ENCODE measurements at regions not wholly inside any gene's neighbourhood (a gene's known extent, or its start where the extent isn't known, plus 50 kb on each side); places are given as distances from the start of the nearest gene placed in this dataset.
"Not testable (repeated sequence)": the region's sequence is repeated elsewhere in the genome, so short reads cannot be mapped to it uniquely, and the experiment has no call there.

DNA sequence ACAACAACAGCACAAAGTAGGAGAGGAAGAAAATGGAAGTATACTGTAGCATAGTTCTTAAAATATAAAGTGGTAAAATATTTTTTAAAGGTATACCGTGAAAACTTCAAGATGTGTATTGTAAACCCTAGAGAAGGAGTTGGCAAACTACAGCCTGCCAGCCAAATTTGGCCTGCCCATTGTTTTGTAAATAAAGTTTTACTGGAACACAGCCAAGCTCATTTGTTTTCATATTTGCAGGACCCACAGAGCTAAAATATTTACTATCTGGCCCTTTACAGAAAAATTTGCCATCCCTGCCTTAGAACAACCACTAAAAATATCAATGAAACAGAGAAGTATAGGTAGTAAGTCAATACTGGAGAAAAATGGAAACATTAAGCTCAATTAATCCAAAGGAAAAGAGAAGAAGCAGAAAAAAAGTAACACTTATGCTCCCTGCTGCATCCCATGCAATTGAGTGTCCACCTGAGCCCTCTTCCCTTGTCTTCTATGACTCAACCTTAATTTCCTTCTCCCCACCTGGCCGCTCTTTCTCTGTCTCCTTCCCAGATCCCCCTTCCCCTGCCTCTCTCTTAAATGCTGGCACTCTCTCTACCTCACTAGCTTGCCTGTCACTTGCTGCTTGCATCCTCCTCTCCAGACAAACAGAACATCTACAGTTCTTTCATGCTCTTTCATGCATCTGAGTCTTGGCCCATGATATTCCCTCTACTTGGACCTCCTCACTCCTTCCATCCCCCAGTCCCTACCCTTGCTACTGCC is 50.6 kb upstream of the FER start:
- Mint-ChIP-seq H3K9me3 (no peaks in the 10 kb centered on the region), H3K27me3 (peaks cover 12% of the 10 kb centered on the region), H3K4me1 (no peaks in the 10 kb centered on the region), H3K27ac (no peak overlapping the region), H3K4me3 (no peak overlapping the region), H3K36me3 (ENCODE audit: low read depth) (no peaks in the 10 kb centered on the region)
- POLR2A ChIA-PET: no interaction called here
- no peak for DNase-seq
- CTCF ChIA-PET: no interaction called here

DNA sequence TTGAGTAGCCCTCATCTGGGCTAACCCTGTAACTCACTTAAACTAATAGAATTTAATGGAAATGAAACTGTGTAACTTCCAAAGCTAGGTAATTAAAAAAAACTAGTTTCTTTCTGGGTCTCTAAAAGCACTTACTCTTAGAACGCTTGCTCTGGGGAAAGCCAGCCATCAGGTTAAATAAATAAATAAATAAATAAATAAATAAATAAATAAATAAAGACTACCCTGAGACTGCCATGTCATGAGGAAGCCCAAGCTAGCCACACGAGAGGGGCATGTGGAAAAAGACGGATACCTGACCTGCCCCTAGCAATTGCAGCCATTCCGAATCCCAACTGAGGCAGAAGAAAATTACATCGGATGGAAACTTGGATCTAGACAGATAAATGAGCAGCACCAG is 51.3 kb upstream of the FER start:
- no peak for DNase-seq
- H3K4me1 Mint-ChIP-seq: no peaks in the 10 kb centered on the region
- ChIA-PET CTCF (no interaction called here), POLR2A (no interaction called here)
- no peak overlapping the region for H3K27ac Mint-ChIP-seq
- peaks cover 11% of the 10 kb centered on the region for H3K27me3 Mint-ChIP-seq
- no peaks in the 10 kb centered on the region for H3K36me3 Mint-ChIP-seq (ENCODE audit: low read depth)
- no peaks in the 10 kb centered on the region for H3K9me3 Mint-ChIP-seq
- H3K4me3 Mint-ChIP-seq: no peak overlapping the region

DNA sequence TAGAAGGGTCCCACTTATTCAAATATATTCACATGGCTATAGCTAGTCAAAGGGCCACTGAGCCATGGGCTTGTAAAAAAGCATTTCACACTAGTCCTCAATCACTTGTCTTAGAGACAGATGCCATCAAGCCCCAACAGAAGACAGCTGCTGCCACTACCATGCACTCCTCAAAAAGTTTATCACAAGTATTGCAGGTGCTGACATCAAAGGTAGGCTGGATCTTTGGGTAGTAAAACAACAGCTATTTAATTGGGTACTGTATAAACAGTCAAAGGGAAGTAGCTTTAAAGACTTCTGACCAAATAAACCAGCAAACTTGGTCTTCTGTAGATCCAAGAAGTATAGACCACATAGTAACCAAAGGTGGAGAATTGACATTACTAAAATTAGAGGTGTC is 59.2 kb upstream of the FER start:
- Mint-ChIP-seq H3K36me3 (ENCODE audit: low read depth) (no peaks in the 10 kb centered on the region), H3K9me3 (no peaks in the 10 kb centered on the region), H3K27ac (no peak overlapping the region), H3K27me3 (no peaks in the 10 kb centered on the region), H3K4me1 (peaks cover 2% of the 10 kb centered on the region), H3K4me3 (no peak overlapping the region)
- DNase-seq: no peak
- ChIA-PET POLR2A (no interaction called here), CTCF (no interaction called here)

DNA sequence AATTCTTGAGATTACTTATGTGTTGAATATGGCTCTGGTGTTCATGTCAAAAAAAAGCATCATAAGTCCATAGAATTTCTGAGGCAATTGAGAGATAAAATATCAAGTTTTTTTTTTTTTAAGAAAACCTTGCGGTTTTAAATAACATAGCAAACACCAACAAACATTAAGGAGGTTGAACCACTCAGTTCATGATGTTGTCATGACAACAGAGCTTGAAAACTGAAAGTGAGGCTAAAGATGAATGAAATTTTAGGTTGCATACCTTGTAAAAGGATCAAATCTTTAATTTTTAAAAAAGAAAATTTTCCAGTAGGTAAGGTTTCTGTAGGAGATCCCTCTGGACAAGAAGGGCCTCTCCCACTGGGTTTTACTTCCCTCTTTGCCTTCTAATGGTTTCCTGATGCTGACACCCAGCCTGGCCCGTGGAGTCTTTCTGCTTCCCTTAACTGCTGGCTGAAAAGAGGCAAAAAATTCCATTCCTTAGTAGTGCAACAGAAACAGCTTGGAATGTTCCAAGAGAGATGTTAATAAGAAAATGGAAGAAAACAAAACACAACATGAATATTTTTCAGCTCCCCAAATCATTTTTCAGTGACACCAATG is 60.0 kb upstream of the FER start:
- Mint-ChIP-seq H3K9me3 (no peaks in the 10 kb centered on the region), H3K27ac (no peak overlapping the region), H3K4me3 (no peak overlapping the region), H3K27me3 (no peaks in the 10 kb centered on the region), H3K36me3 (ENCODE audit: low read depth) (no peaks in the 10 kb centered on the region), H3K4me1 (peaks cover 2% of the 10 kb centered on the region)
- no peak for DNase-seq
- ChIA-PET CTCF (no interaction called here), POLR2A (no interaction called here)

DNA sequence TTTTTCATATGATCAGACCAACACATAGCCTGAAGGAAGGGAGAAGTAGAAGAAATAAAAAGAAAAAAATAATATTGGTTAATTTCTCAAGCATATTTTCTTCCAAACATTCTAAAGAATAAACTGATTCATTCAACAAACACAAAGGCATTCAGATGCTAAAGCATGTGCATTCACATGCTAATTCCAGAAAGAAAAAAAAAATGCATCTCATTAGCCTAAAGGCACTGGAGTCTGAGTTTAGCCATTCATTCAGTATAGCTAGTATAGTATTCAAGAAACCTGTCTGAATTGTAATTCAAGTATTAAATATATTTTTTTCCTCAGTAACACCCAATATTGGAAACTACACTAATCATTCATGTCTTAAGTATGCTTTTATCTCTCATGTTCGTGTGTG is 61.0 kb upstream of the FER start:
- ChIA-PET CTCF (no interaction called here), POLR2A (no interaction called here)
- H3K9me3 Mint-ChIP-seq: no peaks in the 10 kb centered on the region
- no peaks in the 10 kb centered on the region for H3K36me3 Mint-ChIP-seq (ENCODE audit: low read depth)
- no peak overlapping the region for H3K4me3 Mint-ChIP-seq
- no peaks in the 10 kb centered on the region for H3K27me3 Mint-ChIP-seq
- H3K4me1 Mint-ChIP-seq: peaks cover 2% of the 10 kb centered on the region
- no peak overlapping the region for H3K27ac Mint-ChIP-seq
- no peak for DNase-seq

DNA sequence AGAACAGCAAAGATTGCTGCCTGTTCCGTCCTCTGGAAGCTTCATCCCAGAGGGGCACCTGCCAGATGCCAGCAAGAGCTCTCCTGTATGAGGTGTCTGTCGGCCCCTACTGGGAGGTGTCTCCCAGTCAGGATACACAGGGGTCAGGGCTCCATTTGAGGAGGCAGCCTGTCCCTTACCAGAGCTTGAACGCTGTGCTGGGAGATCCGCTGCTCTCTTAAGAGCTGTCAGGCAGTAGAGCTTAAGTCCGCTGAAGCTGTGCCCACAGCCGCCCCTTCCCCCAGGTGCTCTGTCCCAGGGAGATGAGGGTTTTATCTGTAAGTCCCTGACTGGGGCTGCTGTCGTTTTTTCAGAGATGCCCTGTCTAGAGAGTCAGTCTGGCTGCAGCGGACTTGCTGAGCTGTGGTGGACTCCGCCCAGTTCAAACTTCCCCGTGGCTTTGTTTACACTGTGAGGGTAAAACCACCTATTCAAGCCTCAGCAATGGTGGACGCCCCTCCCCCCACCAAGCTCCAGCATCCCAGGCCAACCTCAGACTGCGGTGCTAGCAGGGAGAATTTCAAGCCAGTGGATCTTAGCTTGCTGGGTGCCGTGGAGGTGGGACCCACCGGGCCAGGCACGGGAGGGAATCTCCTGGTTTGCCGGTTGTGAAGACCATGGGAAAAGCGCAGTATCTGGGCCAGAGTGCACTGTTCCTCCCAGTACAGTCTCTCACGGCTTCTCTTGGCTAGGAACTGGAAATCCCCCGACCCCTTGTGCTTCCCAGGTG is 62.1 kb upstream of the FER start:
- H3K36me3 Mint-ChIP-seq (ENCODE audit: low read depth); H3K4me1 Mint-ChIP-seq; DNase-seq; CTCF ChIA-PET; H3K9me3 Mint-ChIP-seq; POLR2A ChIA-PET; H3K27me3 Mint-ChIP-seq; H3K4me3 Mint-ChIP-seq; H3K27ac Mint-ChIP-seq: not testable (repeated sequence)

DNA sequence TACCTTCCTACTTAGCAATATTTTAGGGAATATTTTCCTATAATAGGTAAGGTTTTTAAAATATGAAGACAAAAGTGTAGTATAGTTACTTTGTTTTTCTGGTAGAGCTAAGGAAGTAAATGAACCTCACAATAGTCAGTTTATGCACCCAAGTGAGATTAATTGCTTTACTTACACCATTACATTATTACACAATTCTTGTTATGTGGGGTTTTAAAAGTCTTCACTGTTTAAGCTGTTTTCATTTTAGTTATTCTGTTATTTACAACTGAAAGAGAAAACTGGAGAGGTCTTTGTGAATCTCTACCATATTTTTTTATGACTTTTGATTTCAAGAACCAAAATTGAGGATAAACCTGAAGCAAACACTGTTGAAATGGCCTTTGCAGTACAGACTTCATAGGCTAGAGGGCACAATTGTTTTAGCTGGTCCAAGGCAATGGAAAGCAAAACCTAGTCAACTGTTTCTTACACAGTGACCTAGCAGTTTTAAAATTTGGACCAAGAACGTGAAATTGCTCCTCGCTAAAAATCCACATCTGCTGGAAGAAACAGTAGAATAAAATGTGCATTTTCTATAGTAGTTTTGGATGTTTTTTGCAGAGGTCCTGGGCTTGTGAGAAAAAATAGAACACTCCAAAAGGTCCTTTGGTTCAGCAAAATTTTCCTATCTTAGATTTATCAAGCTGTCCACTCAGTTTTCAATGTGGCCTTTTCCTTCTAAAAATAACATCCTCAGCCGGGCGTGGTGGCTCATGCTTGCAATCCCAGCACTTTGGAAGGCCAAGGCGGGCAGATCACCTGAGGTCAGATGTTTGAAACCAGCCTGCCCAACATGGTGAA is 66.4 kb upstream of the FER start:
- ChIA-PET CTCF (interaction anchor here (0.9 to 1.2 kb wide), 4 partner anchors 39 to 788 kb away, joined by 3 to 4 read pairs (median 3); no protein-coding TSS in a partner anchor), POLR2A (no interaction called here)
- Mint-ChIP-seq H3K4me1 (no peaks in the 10 kb centered on the region), H3K36me3 (ENCODE audit: low read depth) (no peaks in the 10 kb centered on the region), H3K27me3 (peaks cover 8% of the 10 kb centered on the region), H3K27ac (no peak overlapping the region), H3K4me3 (no peak overlapping the region), H3K9me3 (no peaks in the 10 kb centered on the region)
- DNase-seq: peak; percentile 17

DNA sequence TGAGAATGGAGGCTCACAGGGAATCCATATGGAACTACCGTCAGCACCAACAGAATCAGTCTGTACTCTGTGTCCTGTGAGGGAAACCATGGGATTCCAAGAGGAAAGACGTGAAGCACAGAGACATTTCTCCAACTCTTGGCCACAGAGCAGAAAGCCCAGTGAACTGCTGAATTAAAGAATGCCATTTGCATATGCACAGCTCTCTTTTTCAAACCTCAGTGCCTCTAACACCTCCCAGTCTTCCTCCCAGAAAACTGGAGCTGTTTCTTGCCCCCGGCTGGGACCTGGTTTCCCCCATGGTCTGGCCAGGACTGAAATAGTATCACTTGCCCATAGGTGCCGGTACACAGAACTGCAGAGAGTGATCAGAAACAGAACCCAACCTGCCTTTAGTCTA is 69.6 kb upstream of the FER start:
- CTCF ChIA-PET: no interaction called here
- no peak for DNase-seq
- no peaks in the 10 kb centered on the region for H3K9me3 Mint-ChIP-seq
- H3K27ac Mint-ChIP-seq: no peak overlapping the region
- H3K27me3 Mint-ChIP-seq: peaks cover 11% of the 10 kb centered on the region
- no peaks in the 10 kb centered on the region for H3K4me1 Mint-ChIP-seq
- no peak overlapping the region for H3K4me3 Mint-ChIP-seq
- H3K36me3 Mint-ChIP-seq (ENCODE audit: low read depth): no peaks in the 10 kb centered on the region
- POLR2A ChIA-PET: no interaction called here

DNA sequence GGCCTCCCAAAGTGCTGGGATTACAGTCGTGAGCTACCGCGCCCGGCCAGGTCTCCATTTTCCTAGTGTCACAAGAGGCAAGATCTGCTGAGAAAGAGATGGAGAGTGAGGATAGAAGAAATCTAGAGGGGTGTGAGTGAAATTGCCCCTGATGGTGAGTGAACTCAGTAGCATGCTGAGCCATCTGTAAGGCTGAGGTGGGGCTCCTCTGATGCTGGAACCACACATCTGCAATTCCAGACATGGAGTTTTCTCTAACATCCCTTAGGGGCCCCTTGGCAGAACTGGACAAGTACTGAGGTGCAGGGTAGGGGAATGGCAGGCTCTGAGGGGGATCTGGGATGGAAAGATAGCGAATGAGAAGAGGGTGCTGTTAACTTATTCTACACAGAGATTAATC is 72.0 kb upstream of the FER start:
- DNase-seq: no peak
- peaks cover 11% of the 10 kb centered on the region for H3K27me3 Mint-ChIP-seq
- H3K4me1 Mint-ChIP-seq: no peaks in the 10 kb centered on the region
- no peaks in the 10 kb centered on the region for H3K9me3 Mint-ChIP-seq
- no peaks in the 10 kb centered on the region for H3K36me3 Mint-ChIP-seq (ENCODE audit: low read depth)
- ChIA-PET CTCF (no interaction called here), POLR2A (no interaction called here)
- no peak overlapping the region for H3K27ac Mint-ChIP-seq
- H3K4me3 Mint-ChIP-seq: no peak overlapping the region

DNA sequence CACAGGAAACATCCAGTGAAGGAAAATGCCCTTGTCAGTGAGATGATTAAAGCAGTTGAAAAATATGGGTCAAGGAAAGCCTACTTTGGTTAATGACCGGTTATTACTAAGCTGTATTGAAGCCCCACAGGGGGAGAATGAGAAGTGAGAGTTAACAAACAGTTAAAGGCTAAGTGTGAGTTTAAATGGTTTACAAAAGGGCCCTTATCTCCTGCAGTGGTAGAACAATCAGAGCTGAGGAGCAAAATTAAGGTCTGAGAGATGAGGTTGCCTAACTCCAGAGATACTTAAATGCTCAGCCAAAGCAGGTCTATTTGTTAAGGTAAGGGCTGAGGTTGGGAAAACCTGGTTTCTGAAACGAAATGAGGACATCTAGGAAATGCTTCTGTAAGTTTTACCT is 75.1 kb upstream of the FER start:
- no peaks in the 10 kb centered on the region for H3K36me3 Mint-ChIP-seq (ENCODE audit: low read depth)
- no peak overlapping the region for H3K27ac Mint-ChIP-seq
- ChIA-PET POLR2A (no interaction called here), CTCF (interaction anchor here (1.1 kb wide), 1 partner anchor 9 kb away, joined by 3 read pairs; no protein-coding TSS in a partner anchor)
- peaks cover 9% of the 10 kb centered on the region for H3K27me3 Mint-ChIP-seq
- DNase-seq: no peak
- H3K4me1 Mint-ChIP-seq: no peaks in the 10 kb centered on the region
- no peaks in the 10 kb centered on the region for H3K9me3 Mint-ChIP-seq
- no peak overlapping the region for H3K4me3 Mint-ChIP-seq

DNA sequence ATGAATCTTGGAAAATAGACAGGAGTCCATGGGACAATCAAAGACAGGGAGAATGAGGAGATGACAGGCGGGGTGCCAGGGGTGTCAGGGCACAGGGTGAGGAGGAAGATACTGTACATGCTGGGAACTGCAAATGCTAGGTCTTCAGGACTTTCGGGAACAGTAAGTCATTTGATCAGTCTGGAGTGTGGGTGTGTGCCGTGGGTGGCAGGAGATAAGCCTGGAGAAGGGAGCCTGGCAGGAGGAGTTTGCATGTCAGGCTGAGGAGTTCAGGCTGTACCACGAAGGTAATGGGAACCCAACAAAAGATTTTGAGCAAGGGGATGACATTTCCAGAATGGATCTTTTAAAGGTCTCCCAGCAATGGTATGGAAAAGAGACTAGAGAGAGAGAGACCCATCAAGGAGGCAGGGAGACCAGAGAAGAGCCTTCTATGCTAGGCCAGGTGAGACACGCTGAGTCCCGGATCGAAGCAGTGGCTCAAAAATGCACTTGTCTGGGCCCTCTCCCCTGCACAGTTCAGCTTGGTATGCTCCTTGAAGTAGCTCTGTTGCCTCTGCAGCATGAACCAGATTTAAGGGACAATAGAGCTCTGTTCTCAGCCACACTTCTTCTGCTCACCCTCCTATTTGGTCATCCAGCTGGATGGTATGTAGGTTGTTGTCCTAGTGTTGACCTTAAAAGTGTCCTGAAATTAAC is 77.0 kb upstream of the FER start:
- no peak for DNase-seq
- peaks cover 4% of the 10 kb centered on the region for H3K9me3 Mint-ChIP-seq
- H3K4me1 Mint-ChIP-seq: no peaks in the 10 kb centered on the region
- peaks cover 11% of the 10 kb centered on the region for H3K27me3 Mint-ChIP-seq
- POLR2A ChIA-PET: no interaction called here
- H3K36me3 Mint-ChIP-seq (ENCODE audit: low read depth): no peaks in the 10 kb centered on the region
- CTCF ChIA-PET: no interaction called here
- no peak overlapping the region for H3K27ac Mint-ChIP-seq
- no peak overlapping the region for H3K4me3 Mint-ChIP-seq

DNA sequence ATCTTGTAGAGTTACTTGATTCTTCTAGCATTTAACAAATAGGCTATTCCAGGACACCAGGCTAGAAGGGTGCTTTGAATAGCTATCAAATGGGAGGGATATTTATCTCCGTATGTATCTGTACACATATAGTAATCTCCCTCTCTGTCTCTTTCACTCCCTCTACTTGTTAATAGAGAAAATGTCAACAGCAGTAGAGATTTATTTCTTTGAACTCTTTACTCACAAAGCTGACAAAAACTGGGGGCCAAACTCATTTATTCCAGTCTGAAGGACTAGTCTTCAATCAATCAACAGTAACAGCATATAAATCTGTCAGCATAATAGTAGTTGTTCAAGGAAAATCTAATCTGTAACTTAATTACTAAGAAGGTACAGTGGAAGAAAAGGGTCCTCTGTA is 78.2 kb upstream of the FER start:
- Mint-ChIP-seq H3K4me3 (no peak overlapping the region), H3K27me3 (peaks cover 8% of the 10 kb centered on the region), H3K9me3 (peaks cover 4% of the 10 kb centered on the region), H3K4me1 (no peaks in the 10 kb centered on the region), H3K27ac (no peak overlapping the region), H3K36me3 (ENCODE audit: low read depth) (no peaks in the 10 kb centered on the region)
- CTCF ChIA-PET: no interaction called here
- POLR2A ChIA-PET: no interaction called here
- no peak for DNase-seq

All from activated CD4-positive, alpha-beta memory T cell treated with anti-CD3 and anti-CD28 coated beads, Interleukin-2, amount 10 ng/mL, durations not matched to agents 7 days and 5 days (primary cell).